Keratinocyte (primary cell): ENCODE measurements at regions not wholly inside any gene's neighbourhood (a gene's known extent, or its start where the extent isn't known, plus 50 kb on each side); places are given as distances from the start of the nearest gene placed in this dataset.
A peak's percentile ranks its signal among the peaks of the same experiment; 100 is the strongest.

Source experiments
- DNase-seq: peaks from one replicate; pipeline ENCODE4 v3.0.0-alpha.2; 2011; ENCODE audit warnings: low read depth, missing footprints, low spot score
- FAIRE-seq: peaks from 2 replicates; lab custom pipeline; 2011; peaks lifted over from hg19 to GRCh38; lab: Jason Lieb, UNC
- H2AFZ ChIP-seq: 2 replicates; pipeline ENCODE4 v1.6.0; 2012; ENCODE audit warnings: low read length, control low read depth, inconsistent platforms; ENCODE audit not compliant: control insufficient read depth
- H3K27ac ChIP-seq: 2 replicates; pipeline ENCODE4 v1.5.1; 2011; ENCODE audit warnings: low read length; ENCODE audit not compliant: control insufficient read depth, insufficient read depth
- H3K27me3 ChIP-seq: 3 replicates; pipeline ENCODE4 v1.6.0; 2011; ENCODE audit warnings: low read length; ENCODE audit not compliant: control insufficient read depth, insufficient read depth; ENCODE audit errors: extremely low read depth
- H3K36me3 ChIP-seq, 2 experiments: 2 replicates in 1 of 2; 3 replicates in 1 of 2; pipeline ENCODE4 v1.5.1; 2011; ENCODE audit warnings: low read length in 2 of 2, mild to moderate bottlenecking in 1 of 2; ENCODE audit not compliant: control insufficient read depth in 2 of 2, insufficient read depth in 2 of 2; ENCODE audit errors: extremely low read depth in 1 of 2
- H3K4me1 ChIP-seq: 3 replicates; pipeline ENCODE4 v1.5.1; 2011; ENCODE audit warnings: low read length; ENCODE audit not compliant: control insufficient read depth, insufficient read depth; ENCODE audit errors: extremely low read depth
- H3K4me2 ChIP-seq: 3 replicates; pipeline ENCODE4 v1.6.0; 2011; ENCODE audit warnings: low read depth, low read length; ENCODE audit not compliant: control insufficient read depth, insufficient read depth; ENCODE audit errors: extremely low read depth
- H3K4me3 ChIP-seq, 3 experiments: fragments of 200-600 bp in 1 of 3; sonication (generic) in 1 of 3; 2 replicates in 2 of 3; 3 replicates in 1 of 3; pipeline ENCODE4 v1.5.1; 2011 to 2016; ENCODE audit warnings: low read length in 3 of 3, mild to moderate bottlenecking in 3 of 3, control low read depth in 2 of 3, inconsistent platforms in 1 of 3, low read depth in 1 of 3, mixed read lengths in 1 of 3, mixed run types in 1 of 3, moderate library complexity in 1 of 3; ENCODE audit not compliant: control insufficient read depth in 2 of 3, insufficient read depth in 2 of 3; ENCODE audit errors: extremely low read depth in 1 of 3
- H3K79me2 ChIP-seq: 2 replicates; pipeline ENCODE4 v1.6.0; 2012; ENCODE audit warnings: low read length; ENCODE audit not compliant: control insufficient read depth, insufficient read depth
- H3K9ac ChIP-seq: 3 replicates; pipeline ENCODE4 v1.6.0; 2011; ENCODE audit warnings: low read length; ENCODE audit not compliant: control insufficient read depth, insufficient read depth; ENCODE audit errors: extremely low read depth
- H3K9me1 ChIP-seq: 3 replicates; pipeline ENCODE4 v1.6.0; 2011; ENCODE audit warnings: low read length; ENCODE audit not compliant: control insufficient read depth, insufficient read depth; ENCODE audit errors: extremely low read depth
- H3K9me3 ChIP-seq: 2 replicates; pipeline ENCODE4 v1.5.1; 2012; ENCODE audit warnings: low read depth, low read length; ENCODE audit not compliant: control insufficient read depth
- H4K20me1 ChIP-seq: 3 replicates; pipeline ENCODE4 v1.6.0; 2011; ENCODE audit warnings: low read length; ENCODE audit not compliant: control insufficient read depth, insufficient read depth; ENCODE audit errors: extremely low read depth
- EZH2 ChIP-seq: IDR thresholded peaks from one replicate; pipeline ENCODE4 v1.6.1; 2012; ENCODE audit warnings: inconsistent platforms, mild to moderate bottlenecking, low read length, moderate library complexity
- dilution Hi-C: fragments of 300-500 bp; cut with MboI; formaldehyde crosslinking; loops from one replicate; pipeline ENCODE4 v1.7.0; 2020; ENCODE audit warnings: low sequenced_read_pairs; ENCODE audit not compliant: extremely low pct_ligation_motif_present
- TF ChIP-seq, protein P1 (sequence below), 3 experiments: IDR thresholded peaks in 1 of 3; conservative IDR thresholded peaks in 1 of 3; optimal IDR thresholded peaks in 1 of 3; 2 replicates in 2 of 3; 3 replicates in 1 of 3; pipeline versions ENCODE3 to v1.5.1; 2011; ENCODE audit warnings: low read length in 3 of 3, mild to moderate bottlenecking in 3 of 3, moderate library complexity in 2 of 3, control low read depth in 1 of 3, inconsistent platforms in 1 of 3; ENCODE audit not compliant: insufficient read depth in 2 of 3; ENCODE audit errors: extremely low read depth in 1 of 3

DNA sequence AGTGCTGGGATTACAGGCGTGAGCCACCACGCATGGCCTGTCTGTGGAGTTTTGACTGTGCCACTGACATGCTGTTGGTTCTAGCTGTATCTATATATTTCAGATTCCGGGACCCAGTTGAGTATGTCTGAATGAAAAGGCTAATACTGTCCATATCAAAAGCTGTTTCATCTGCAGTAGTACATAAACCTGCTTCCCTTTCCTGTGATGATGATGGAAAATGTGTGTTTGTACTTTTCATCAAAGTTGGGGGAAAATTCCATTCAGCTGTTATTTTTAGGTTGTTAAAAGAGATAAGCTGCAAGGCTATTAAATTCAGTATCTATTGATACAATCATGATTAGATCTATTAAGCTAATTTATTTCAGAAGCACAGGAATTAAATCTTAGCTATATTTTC lies 237.6 kb upstream of the ADAMTSL1 start:
- H3K4me3 ChIP-seq, result no peak overlapping the region
- no peak overlapping the region for H3K4me2 ChIP-seq
- dilution Hi-C loops, result no loop called here
- TF ChIP-seq EZH2, result no peak
- TF ChIP-seq, protein P1, sequence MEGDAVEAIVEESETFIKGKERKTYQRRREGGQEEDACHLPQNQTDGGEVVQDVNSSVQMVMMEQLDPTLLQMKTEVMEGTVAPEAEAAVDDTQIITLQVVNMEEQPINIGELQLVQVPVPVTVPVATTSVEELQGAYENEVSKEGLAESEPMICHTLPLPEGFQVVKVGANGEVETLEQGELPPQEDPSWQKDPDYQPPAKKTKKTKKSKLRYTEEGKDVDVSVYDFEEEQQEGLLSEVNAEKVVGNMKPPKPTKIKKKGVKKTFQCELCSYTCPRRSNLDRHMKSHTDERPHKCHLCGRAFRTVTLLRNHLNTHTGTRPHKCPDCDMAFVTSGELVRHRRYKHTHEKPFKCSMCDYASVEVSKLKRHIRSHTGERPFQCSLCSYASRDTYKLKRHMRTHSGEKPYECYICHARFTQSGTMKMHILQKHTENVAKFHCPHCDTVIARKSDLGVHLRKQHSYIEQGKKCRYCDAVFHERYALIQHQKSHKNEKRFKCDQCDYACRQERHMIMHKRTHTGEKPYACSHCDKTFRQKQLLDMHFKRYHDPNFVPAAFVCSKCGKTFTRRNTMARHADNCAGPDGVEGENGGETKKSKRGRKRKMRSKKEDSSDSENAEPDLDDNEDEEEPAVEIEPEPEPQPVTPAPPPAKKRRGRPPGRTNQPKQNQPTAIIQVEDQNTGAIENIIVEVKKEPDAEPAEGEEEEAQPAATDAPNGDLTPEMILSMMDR (optimal IDR thresholded peaks at IDR 0.05 in 1 of 3, IDR thresholded peaks at IDR 0.05 in 1 of 3, conservative IDR thresholded peaks at IDR 0.05 in 1 of 3; ENCODE audit: extremely low read depth in 1 of 3, insufficient read depth in 2 of 3, low read length in 3 of 3), result no peak
- no peaks in the 10 kb centered on the region for H3K27me3 ChIP-seq
- H3K79me2 ChIP-seq, result no peaks in the 10 kb centered on the region
- peaks cover 30% of the 10 kb centered on the region for H3K4me1 ChIP-seq
- H3K36me3 ChIP-seq, result no peaks in the 10 kb centered on the region
- no peak overlapping the region for H2AFZ ChIP-seq
- H3K9me3 ChIP-seq, result no peaks in the 10 kb centered on the region
- H3K27ac ChIP-seq, result no peak overlapping the region
- FAIRE-seq, result no peak
- H3K9ac ChIP-seq, result no peak overlapping the region
- H4K20me1 ChIP-seq, result no peaks in the 10 kb centered on the region
- peaks cover 2% of the 10 kb centered on the region for H3K9me1 ChIP-seq
- DNase-seq, result no peak

DNA sequence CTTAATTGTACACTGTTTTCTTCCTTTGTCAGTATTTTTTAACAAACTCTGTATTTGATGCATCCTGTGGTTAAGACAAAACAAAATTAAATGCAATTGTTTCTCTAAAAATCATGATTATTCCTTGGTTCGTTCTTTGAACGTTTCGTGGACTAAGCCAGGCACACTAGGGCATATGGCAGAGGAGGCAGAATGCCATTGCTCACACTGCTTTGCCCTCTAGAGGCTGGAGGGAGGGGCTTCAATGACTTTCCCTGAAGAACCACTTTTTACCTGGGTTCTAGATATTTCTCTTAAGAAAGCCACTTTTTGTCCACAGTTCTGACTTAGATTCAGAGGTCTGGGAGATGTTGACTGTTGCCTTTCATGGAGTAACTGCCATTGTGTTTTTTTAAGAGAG lies 236.2 kb upstream of the ADAMTSL1 start:
- H3K27me3 ChIP-seq, result no peaks in the 10 kb centered on the region
- no peak overlapping the region for H3K9ac ChIP-seq
- H3K9me1 ChIP-seq, result peaks cover 2% of the 10 kb centered on the region
- FAIRE-seq (no peak), DNase-seq (no peak)
- no peak for TF ChIP-seq EZH2
- TF ChIP-seq, protein P1 (optimal IDR thresholded peaks at IDR 0.05 in 1 of 3, IDR thresholded peaks at IDR 0.05 in 1 of 3, conservative IDR thresholded peaks at IDR 0.05 in 1 of 3; ENCODE audit: extremely low read depth in 1 of 3, insufficient read depth in 2 of 3, low read length in 3 of 3), result no peak
- no peaks in the 10 kb centered on the region for H3K9me3 ChIP-seq
- H4K20me1 ChIP-seq, result no peaks in the 10 kb centered on the region
- H3K27ac ChIP-seq, result no peak overlapping the region
- no peaks in the 10 kb centered on the region for H3K36me3 ChIP-seq
- no peaks in the 10 kb centered on the region for H3K79me2 ChIP-seq
- H3K4me1 ChIP-seq, result peaks cover 30% of the 10 kb centered on the region
- no peak overlapping the region for H3K4me3 ChIP-seq
- dilution Hi-C loops, result no loop called here
- H2AFZ ChIP-seq, result no peak overlapping the region
- H3K4me2 ChIP-seq, result peak overlapping the region; percentile 58
